ENCODE measurements at regions not wholly inside any gene's neighbourhood (a gene's known extent, or its start where the extent isn't known, plus 50 kb on each side); places are given as distances from the start of the nearest gene placed in this dataset.

- H3K4me3 ChIP-seq (ENCODE audit: low read depth, low read length) = no peak overlapping the region
- DNase-seq (ENCODE audit: low read depth) = no peak
- TF ChIP-seq, protein P1, sequence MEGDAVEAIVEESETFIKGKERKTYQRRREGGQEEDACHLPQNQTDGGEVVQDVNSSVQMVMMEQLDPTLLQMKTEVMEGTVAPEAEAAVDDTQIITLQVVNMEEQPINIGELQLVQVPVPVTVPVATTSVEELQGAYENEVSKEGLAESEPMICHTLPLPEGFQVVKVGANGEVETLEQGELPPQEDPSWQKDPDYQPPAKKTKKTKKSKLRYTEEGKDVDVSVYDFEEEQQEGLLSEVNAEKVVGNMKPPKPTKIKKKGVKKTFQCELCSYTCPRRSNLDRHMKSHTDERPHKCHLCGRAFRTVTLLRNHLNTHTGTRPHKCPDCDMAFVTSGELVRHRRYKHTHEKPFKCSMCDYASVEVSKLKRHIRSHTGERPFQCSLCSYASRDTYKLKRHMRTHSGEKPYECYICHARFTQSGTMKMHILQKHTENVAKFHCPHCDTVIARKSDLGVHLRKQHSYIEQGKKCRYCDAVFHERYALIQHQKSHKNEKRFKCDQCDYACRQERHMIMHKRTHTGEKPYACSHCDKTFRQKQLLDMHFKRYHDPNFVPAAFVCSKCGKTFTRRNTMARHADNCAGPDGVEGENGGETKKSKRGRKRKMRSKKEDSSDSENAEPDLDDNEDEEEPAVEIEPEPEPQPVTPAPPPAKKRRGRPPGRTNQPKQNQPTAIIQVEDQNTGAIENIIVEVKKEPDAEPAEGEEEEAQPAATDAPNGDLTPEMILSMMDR (IDR thresholded peaks at IDR 0.05; ENCODE audit: control insufficient read depth, extremely low read depth, insufficient read depth) = no peak
Measured at GRCh38 chr18:55858661-55859515, 270.9 kb upstream of the TCF4 start.

DNA sequence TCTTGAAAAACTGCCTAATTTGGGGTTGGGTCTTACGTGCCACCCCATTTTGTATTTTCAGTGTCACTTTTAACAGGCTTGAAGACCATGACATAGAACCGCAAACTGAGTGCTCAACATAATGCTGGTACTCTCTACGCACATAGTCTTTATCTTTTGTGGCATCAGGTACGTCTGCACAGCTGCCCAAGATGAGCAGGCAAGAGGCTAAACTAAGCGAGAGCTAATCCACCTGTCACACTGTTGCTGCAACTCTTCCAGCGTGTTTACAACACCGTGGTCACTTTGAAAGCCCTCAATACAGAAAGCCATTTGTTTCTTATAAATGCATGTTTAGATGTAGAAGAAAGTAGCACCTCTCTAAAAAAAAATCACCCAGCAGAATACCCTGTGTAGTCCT lies 270.0 kb upstream of the TCF4 start:
- TF ChIP-seq, protein P1 (IDR thresholded peaks at IDR 0.05; ENCODE audit: control insufficient read depth, extremely low read depth, insufficient read depth) = no peak
- DNase-seq (ENCODE audit: low read depth) = no peak
- no peak overlapping the region for H3K4me3 ChIP-seq (ENCODE audit: low read depth, low read length)

DNA sequence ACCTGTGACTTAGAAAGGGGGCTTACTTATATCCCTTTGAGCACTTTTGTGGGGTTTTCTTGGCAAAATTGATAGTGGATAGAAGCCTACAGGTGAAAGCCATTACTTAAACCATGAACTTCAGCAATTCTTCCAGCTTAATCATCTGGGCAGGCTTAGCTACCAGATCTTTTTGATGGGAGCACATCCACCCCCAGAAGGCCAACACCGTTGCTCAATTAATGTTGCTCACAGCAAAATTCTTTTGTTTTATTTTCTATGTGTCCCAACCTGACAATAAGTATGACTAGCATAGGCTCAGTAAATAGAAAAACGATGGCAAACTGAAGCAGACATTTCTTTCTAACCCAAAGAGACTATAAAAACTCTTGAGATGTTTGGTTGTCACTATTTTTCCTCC lies 269.4 kb upstream of the TCF4 start:
- TF ChIP-seq, protein P1 (IDR thresholded peaks at IDR 0.05; ENCODE audit: control insufficient read depth, extremely low read depth, insufficient read depth) = no peak
- no peak for DNase-seq (ENCODE audit: low read depth)
- no peak overlapping the region for H3K4me3 ChIP-seq (ENCODE audit: low read depth, low read length)

GRCh38 chr18:55856679-55857078 lies 268.7 kb upstream of the TCF4 start:
- H3K4me3 ChIP-seq (ENCODE audit: low read depth, low read length) = no peak overlapping the region
- DNase-seq (ENCODE audit: low read depth) = no peak
- TF ChIP-seq, protein P1 (IDR thresholded peaks at IDR 0.05; ENCODE audit: control insufficient read depth, extremely low read depth, insufficient read depth) = no peak

DNA sequence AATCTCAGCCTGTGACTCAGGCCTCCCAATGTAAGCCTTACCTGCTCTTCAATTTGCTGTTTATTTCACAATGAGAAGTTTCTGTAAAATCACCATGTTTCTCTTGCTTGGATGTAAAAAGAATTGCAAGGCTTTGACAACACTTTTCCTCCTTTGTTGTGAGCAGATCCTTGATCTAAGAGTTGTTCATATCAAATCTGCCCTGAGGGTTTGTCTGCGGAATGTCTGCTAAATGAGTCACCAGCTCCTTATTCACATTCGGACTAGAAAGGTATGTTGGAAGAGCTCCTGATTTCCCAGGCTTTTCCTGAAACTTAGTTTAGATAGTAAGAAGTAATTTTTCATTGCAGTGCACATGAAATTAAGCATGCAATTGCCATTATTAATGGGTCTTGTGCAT lies 268.2 kb upstream of the TCF4 start:
- no peak overlapping the region for H3K4me3 ChIP-seq (ENCODE audit: low read depth, low read length)
- TF ChIP-seq, protein P1 (IDR thresholded peaks at IDR 0.05; ENCODE audit: control insufficient read depth, extremely low read depth, insufficient read depth) = no peak
- no peak for DNase-seq (ENCODE audit: low read depth)

DNA sequence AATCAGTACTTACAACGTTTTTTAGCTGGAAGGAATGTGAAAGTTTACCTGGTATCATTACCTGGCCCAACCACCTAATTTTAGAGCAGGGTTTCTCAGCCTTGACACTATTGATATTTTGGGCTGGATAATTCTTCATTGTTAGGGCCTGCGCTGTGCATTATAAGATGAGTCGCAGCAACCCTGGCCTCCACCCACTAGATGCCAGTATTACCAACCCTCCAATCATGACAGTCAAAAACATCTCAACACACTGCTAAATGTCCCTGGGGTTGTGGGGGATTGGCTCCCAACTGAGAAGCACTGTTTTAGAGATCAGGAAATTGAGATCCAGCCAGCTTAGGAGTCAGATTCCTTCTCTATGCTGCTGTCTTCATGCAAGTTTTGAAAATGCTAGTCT lies 265.3 kb upstream of the TCF4 start:
- TF ChIP-seq, protein P1 (IDR thresholded peaks at IDR 0.05; ENCODE audit: control insufficient read depth, extremely low read depth, insufficient read depth) = 0 out of 2 replicates have a peak, but pooled peaks have one; percentile 12
- H3K4me3 ChIP-seq (ENCODE audit: low read depth, low read length) = no peak overlapping the region
- DNase-seq (ENCODE audit: low read depth) = no peak

DNA sequence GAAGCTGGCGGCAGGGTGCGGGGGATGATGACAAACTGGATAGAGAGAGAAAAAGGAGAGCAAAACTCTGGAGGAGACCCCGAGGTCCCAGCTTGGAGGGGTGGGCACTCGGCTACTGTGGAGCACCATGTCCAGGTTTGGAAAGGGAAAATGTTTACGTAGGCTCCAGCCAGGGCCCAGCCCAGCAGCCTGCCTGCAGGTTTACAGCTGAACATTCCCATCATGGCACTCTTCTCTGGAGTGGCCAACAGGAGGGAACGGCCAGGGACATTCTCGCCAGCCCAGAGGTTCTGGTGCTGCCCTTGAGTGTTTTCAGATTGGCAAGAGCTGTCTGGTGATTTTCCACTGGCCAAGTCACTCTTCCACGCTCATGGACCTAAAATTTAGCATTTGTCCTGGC lies 262.9 kb upstream of the TCF4 start:
- H3K4me3 ChIP-seq (ENCODE audit: low read depth, low read length) = no peak overlapping the region
- TF ChIP-seq, protein P1 (IDR thresholded peaks at IDR 0.05; ENCODE audit: control insufficient read depth, extremely low read depth, insufficient read depth) = no peak
- DNase-seq (ENCODE audit: low read depth) = no peak

Measured in LNCaP clone FGC (cell line).